K562 (cell line): ENCODE measurements at regions not wholly inside any gene's neighbourhood (a gene's known extent, or its start where the extent isn't known, plus 50 kb on each side); places are given as distances from the start of the nearest gene placed in this dataset.

Experiments
- ATAC-seq: fragments of 200-7000 bp; cut with Tn5 transposase; 3 replicates; pipeline ENCODE4 v1.9.1; 2020; ENCODE audit warnings: moderate library complexity
- BruUV-seq: library from RNA; stranded (reverse); fragments of 400-500 nt; replicated peaks from 2 replicates; lab custom pipeline; 2021; lab: Mats Ljungman, UMichigan
- CTCF ChIA-PET: fragments of 300-600 bp; formaldehyde crosslinking; extraction: SDS; loops from one replicate; lab custom pipeline; 2021; ENCODE audit warnings: low intra/inter-chr PET ratio; lab: Yijun Ruan, JAX
- POLR2A ChIA-PET: fragments of 300-600, 350-650 bp; sonication (Branson Sonifier 250); formaldehyde crosslinking; extraction: SDS; loops from one replicate; lab custom pipeline; 2021; ENCODE audit warnings: antibody characterized with exemption, inconsistent platforms; lab: Yijun Ruan, JAX
- DNase-seq, 4 experiments: peaks; one replicate each; pipeline versions ENCODE4 v3.0.0 to v3.0.0-alpha.2; 2011 to 2018; ENCODE audit warnings: low spot score in 3 of 4, mixed read lengths in 3 of 4; ENCODE audit errors: extremely low read depth in 1 of 4
- FAIRE-seq: peaks from 2 replicates; lab custom pipeline; 2011; peaks lifted over from hg19 to GRCh38; lab: Jason Lieb, UNC
- H2AFZ ChIP-seq: 2 replicates; pipeline ENCODE4 v1.6.0; 2011; ENCODE audit warnings: low read depth, low read length, control low read depth, inconsistent platforms
- H3K27ac ChIP-seq: fragments of 200-600 bp; 3 replicates; pipeline ENCODE4 v1.8.0; 2011; ENCODE audit warnings: low read depth, mild to moderate bottlenecking, control low read depth, inconsistent platforms, low read length, moderate library complexity, mixed read lengths; ENCODE audit errors: extremely low read depth
- H3K27me3 ChIP-seq, 2 experiments: fragments of 300-600 bp in 1 of 2; 2 replicates in 1 of 2; 3 replicates in 1 of 2; pipeline versions ENCODE4 v1.6.0 to v1.8.0; 2011; ENCODE audit warnings: inconsistent platforms in 2 of 2, low read length in 2 of 2, mild to moderate bottlenecking in 1 of 2, mixed read lengths in 1 of 2, moderate library complexity in 1 of 2; ENCODE audit not compliant: control insufficient read depth in 2 of 2, insufficient read depth in 2 of 2
- H3K36me3 ChIP-seq: fragments of 300-600 bp; 3 replicates; pipeline ENCODE4 v1.8.0; 2011; ENCODE audit warnings: mild to moderate bottlenecking, low read length, inconsistent platforms; ENCODE audit not compliant: control insufficient read depth, insufficient read depth
- H3K4me1 ChIP-seq, 2 experiments: fragments of 200-600 bp in 1 of 2; replicated peaks in 1 of 2; 2 replicates in 1 of 2; 3 replicates in 1 of 2; pipeline versions ENCODE4 v1.5.1 to v1.8.0; 2011; ENCODE audit warnings: inconsistent platforms in 2 of 2, low read length in 2 of 2, mild to moderate bottlenecking in 1 of 2, mixed read lengths in 1 of 2, moderate library complexity in 1 of 2; ENCODE audit not compliant: control insufficient read depth in 2 of 2, insufficient read depth in 2 of 2
- H3K4me2 ChIP-seq: 2 replicates; pipeline ENCODE4 v1.6.1; 2011; ENCODE audit warnings: low read length, control low read depth, inconsistent platforms, mixed read lengths; ENCODE audit not compliant: insufficient read depth
- H3K4me3 ChIP-seq: fragments of 200-600 bp; sonication (generic), shearing (Covaris generic); 2 replicates; pipeline ENCODE4 v1.5.1; 2016; ENCODE audit warnings: control low read depth, inconsistent platforms
- H3K79me2 ChIP-seq: fragments of 200-600 bp; 3 replicates; pipeline ENCODE4 v1.8.0; 2011; ENCODE audit warnings: low read length, inconsistent platforms; ENCODE audit not compliant: control insufficient read depth, insufficient read depth
- H3K9ac ChIP-seq, 2 experiments: 2 replicates each; pipeline versions ENCODE4 v1.6.0 to v1.6.1; 2011; ENCODE audit warnings: low read depth in 2 of 2, low read length in 2 of 2, control low read depth in 1 of 2, inconsistent platforms in 1 of 2, mild to moderate bottlenecking in 1 of 2, mixed read lengths in 1 of 2; ENCODE audit not compliant: insufficient read depth in 1 of 2
- H3K9me1 ChIP-seq: one replicate; pipeline ENCODE4 v1.6.0; 2011; ENCODE audit warnings: inconsistent platforms, mild to moderate bottlenecking, low read length, moderate library complexity; ENCODE audit not compliant: control insufficient read depth, insufficient read depth
- H3K9me3 ChIP-seq: replicated peaks from 2 replicates; pipeline ENCODE4 v1.5.1; 2011; ENCODE audit warnings: low read depth, low read length, inconsistent platforms; ENCODE audit not compliant: control insufficient read depth, insufficient read depth
- H4K20me1 ChIP-seq: replicated peaks from 2 replicates; pipeline ENCODE4 v1.6.1; 2011; ENCODE audit warnings: low read length, inconsistent platforms, mixed read lengths; ENCODE audit not compliant: control insufficient read depth, insufficient read depth
- ATF4 ChIP-seq: fragments of 450-650 bp; formaldehyde crosslinking; IDR thresholded peaks from 2 replicates; pipeline ENCODE4 v1.4.0; 2022; ENCODE audit warnings: mild to moderate bottlenecking, moderate library complexity
- CREB1 ChIP-seq, 2 experiments: sonication (generic) in 1 of 2; formaldehyde crosslinking in 1 of 2; IDR thresholded peaks; 2 replicates each; pipeline versions ENCODE4 v1.6.1 to v1.8.0; 2012 to 2022; ENCODE audit warnings: inconsistent platforms in 1 of 2, mild to moderate bottlenecking in 1 of 2, missing genetic modification reagents in 1 of 2, moderate library complexity in 1 of 2
- CXXC5 ChIP-seq: fragments of 250-450 bp; sonication (Bioruptor Pico); IDR thresholded peaks from 2 replicates; pipeline ENCODE4 v1.8.0; 2022; ENCODE audit warnings: inconsistent platforms, mild to moderate bottlenecking, moderate library complexity
- FOS ChIP-seq: IDR thresholded peaks from 3 replicates; pipeline ENCODE4 v1.6.1; 2011; ENCODE audit not compliant: insufficient read length; ENCODE audit errors: extremely low read depth
- GMEB1 ChIP-seq: fragments of 250-450 bp; sonication (Bioruptor Pico); IDR thresholded peaks from 2 replicates; pipeline ENCODE4 v1.4.0; 2020; ENCODE audit warnings: mild to moderate bottlenecking
- IRF9 ChIP-seq: fragments of 450-650 bp; IDR thresholded peaks from 2 replicates; pipeline ENCODE4 v1.6.1; 2016; ENCODE audit warnings: missing biosample characterization, missing genetic modification characterization
- KLF13 ChIP-seq: fragments of 450-650 bp; IDR thresholded peaks from 2 replicates; pipeline ENCODE4 v1.6.1; 2016; ENCODE audit warnings: missing genetic modification characterization, low read depth, mild to moderate bottlenecking, missing compliant biosample characterization, moderate library complexity, borderline replicate concordance
- MEIS2 ChIP-seq: fragments of 450-650 bp; IDR thresholded peaks from 2 replicates; pipeline ENCODE4 v1.6.1; 2014; ENCODE audit warnings: mild to moderate bottlenecking; ENCODE audit not compliant: partially characterized antibody
- PPARD ChIP-seq: fragments of 250-450 bp; sonication (Bioruptor Pico); IDR thresholded peaks from 2 replicates; pipeline ENCODE4 v1.8.0; 2022; ENCODE audit warnings: inconsistent platforms, mild to moderate bottlenecking, moderate library complexity
- SIRT6 ChIP-seq: IDR thresholded peaks from one replicate; pipeline ENCODE4 v1.6.1; 2012; ENCODE audit warnings: low read depth, mild to moderate bottlenecking, control low read depth, inconsistent platforms, low read length, moderate library complexity
- TFAP4 ChIP-seq: sonication (generic); formaldehyde crosslinking; IDR thresholded peaks from 2 replicates; pipeline ENCODE4 v1.8.0; 2022; ENCODE audit warnings: missing genetic modification reagents, mild to moderate bottlenecking, moderate library complexity, borderline replicate concordance
- ZC3H4 ChIP-seq: sonication (generic); formaldehyde crosslinking; IDR thresholded peaks from 2 replicates; pipeline ENCODE4 v1.9.0; 2021; ENCODE audit warnings: missing genetic modification reagents, borderline replicate concordance
- ZMIZ1 ChIP-seq, 2 experiments: fragments of 150-350 bp in 1 of 2; IDR thresholded peaks; 2 replicates each; pipeline ENCODE4 v1.6.1; 2012 to 2016; ENCODE audit warnings: low read depth in 2 of 2, low read length in 2 of 2, mild to moderate bottlenecking in 1 of 2, moderate library complexity in 1 of 2
- ZNF165 ChIP-seq: fragments of 250-450 bp; sonication (Bioruptor Pico); IDR thresholded peaks from 2 replicates; pipeline ENCODE4 v1.4.0; 2020; ENCODE audit warnings: borderline replicate concordance
- ZNF311 ChIP-seq: fragments of 250-450 bp; sonication (Bioruptor Pico); IDR thresholded peaks from 2 replicates; pipeline ENCODE4 v1.4.0; 2020; ENCODE audit warnings: mild to moderate bottlenecking, moderate library complexity
- ZNF77 ChIP-seq: fragments of 250-450 bp; sonication (Bioruptor Pico); IDR thresholded peaks from 2 replicates; pipeline ENCODE4 v1.5.0; 2020
- WGBS: fragments of 100-300 bp; shearing (Covaris generic); methylation state at CpG from one replicate; pipeline ENCODE4 v1.1.6; 2016; ENCODE audit warnings: low coverage, mixed read lengths; ENCODE audit not compliant: insufficient coverage; ENCODE audit errors: missing lambda C conversion rate; 5-methylcytosine and 5-hydroxymethylcytosine counted together
- in situ Hi-C: fragments of 300-500 bp; cut with MboI; formaldehyde crosslinking; loops from 4 replicates; pipeline ENCODE4 v1.15.0; 2018; ENCODE audit warnings: inconsistent platforms, mixed read lengths
- intact Hi-C: fragments of 100-400 bp; cut with micrococcal nuclease; formaldehyde crosslinking; loops from 2 replicates; pipeline ENCODE4 v1.14.2; 2022

- FAIRE-seq (no peak), ATAC-seq (no peak), DNase-seq (no peak)
- no peak for TF ChIP-seq ATF4 (CRISPR knock-in tag)
- no peak for TF ChIP-seq ZNF311 (CRISPR knock-in tag)
- TF ChIP-seq TFAP4 (CRISPR knock-in tag), result no peak
- TF ChIP-seq ZMIZ1 (IDR thresholded peaks at IDR 0.05; ENCODE audit: low read depth in 2 of 2, low read length in 2 of 2), result no peak
- no peak for TF ChIP-seq MEIS2
- TF ChIP-seq CREB1 (IDR thresholded peaks at IDR 0.05), result no peak
- TF ChIP-seq CREB1 (CRISPR knock-in tag; IDR thresholded peaks at IDR 0.05), result no peak
- TF ChIP-seq CXXC5 (CRISPR knock-in tag), result no peak
- no peak for TF ChIP-seq KLF13
- no peak for TF ChIP-seq ZC3H4 (CRISPR knock-in tag)
- no peak for TF ChIP-seq FOS
- TF ChIP-seq SIRT6, result no peak
- TF ChIP-seq GMEB1, result no peak
- no peak for TF ChIP-seq PPARD (CRISPR knock-in tag)
- TF ChIP-seq ZNF165, result no peak
- TF ChIP-seq ZNF77 (CRISPR knock-in tag), result no peak
- TF ChIP-seq IRF9, result no peak
- no peaks in the 10 kb centered on the region for H4K20me1 ChIP-seq
- H3K4me3 ChIP-seq, result no peak overlapping the region
- no peak overlapping the region for H3K27ac ChIP-seq
- H3K4me2 ChIP-seq, result no peak overlapping the region
- no peaks in the 10 kb centered on the region for H3K36me3 ChIP-seq
- no peaks in the 10 kb centered on the region for H3K9me3 ChIP-seq
- CTCF ChIA-PET, result no interaction called here
- POLR2A ChIA-PET, result no interaction called here
- peaks cover 0 to 17% of the 10 kb centered on the region in 2 experiments; a peak in 2 of 5 replicates for H3K27me3 ChIP-seq
- H3K4me1 ChIP-seq, result no peaks in the 10 kb centered on the region
- H3K9ac ChIP-seq, result no peak overlapping the region
- no peaks in the 10 kb centered on the region for H3K79me2 ChIP-seq
- no peak overlapping the region for H2AFZ ChIP-seq
- no TSS peak for BruUV-seq
- WGBS, result 2% methylated on average over 8 of the region's 10 CpGs
- in situ Hi-C loops (no loop called here), intact Hi-C loops (no loop called here)
- no peaks in the 10 kb centered on the region for H3K9me1 ChIP-seq
Observed at GRCh38 chr22:48210198-48210580, 1447.7 kb downstream of the TBC1D22A start.
